ENCODE measurements at regions not wholly inside any gene's neighbourhood (a gene's known extent, or its start where the extent isn't known, plus 50 kb on each side); places are given as distances from the start of the nearest gene placed in this dataset.
A peak's percentile ranks its signal among the peaks of the same experiment; 100 is the strongest.

DNA sequence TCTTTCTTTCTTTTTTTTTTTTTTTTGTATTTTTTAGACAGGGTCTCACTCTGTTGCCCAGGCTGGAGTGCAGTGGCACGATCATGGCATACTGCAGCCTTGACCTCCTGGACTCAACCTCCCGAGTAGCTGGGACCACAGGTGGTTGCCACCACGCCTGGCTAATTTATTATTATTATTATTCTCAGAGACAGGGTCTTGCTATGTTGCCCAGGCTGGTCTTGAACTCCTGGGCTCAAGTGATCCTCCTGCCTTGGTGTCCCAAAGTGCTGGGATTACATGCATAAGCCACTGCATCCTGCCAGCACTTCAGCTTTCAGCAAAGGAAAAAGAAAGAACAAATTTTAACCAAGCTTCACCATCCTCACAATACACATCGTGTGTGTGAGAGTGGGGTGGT is 97.9 kb upstream of the SERBP1 start:
- no peaks in the 10 kb centered on the region for H3K36me3 ChIP-seq (ENCODE audit: control insufficient read depth, insufficient read depth, low read length)
- DNase-seq, result no peak
- no peak overlapping the region for H3K4me3 ChIP-seq (ENCODE audit: low read length)
- no peaks in the 10 kb centered on the region for H3K27me3 ChIP-seq (ENCODE audit: control insufficient read depth, insufficient read depth, low read length)
- no CpG with 5 or more reads among the region's 4 CpGs for WGBS (ENCODE audit: insufficient coverage, low lambda C conversion rate)
- H3K4me1 ChIP-seq (ENCODE audit: control insufficient read depth, insufficient read depth, low read length), result peaks cover 5% of the 10 kb centered on the region
- no peaks in the 10 kb centered on the region for H3K9me3 ChIP-seq (ENCODE audit: control insufficient read depth, low read depth, low read length)
- no peak overlapping the region for H3K27ac ChIP-seq (ENCODE audit: low read length)

DNA sequence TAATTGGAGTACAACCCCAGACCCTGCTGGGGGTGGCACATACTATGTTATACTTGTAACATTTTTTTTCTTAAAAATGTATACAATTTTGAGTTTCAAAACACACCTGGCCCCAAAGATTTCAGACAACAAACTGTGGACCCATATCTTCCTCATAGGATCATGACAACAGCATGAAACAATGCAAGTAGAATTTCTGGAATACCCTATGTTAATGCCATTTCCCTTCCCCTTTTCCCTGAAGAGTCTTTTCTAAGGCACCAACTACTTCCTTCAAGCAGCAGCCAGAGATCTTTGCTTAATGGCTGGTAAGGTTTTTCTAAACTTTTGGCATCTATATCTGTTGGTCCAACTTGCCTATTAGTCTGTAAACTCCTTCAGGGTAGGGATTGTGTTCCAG is 99.9 kb upstream of the SERBP1 start:
- no peak overlapping the region for H3K4me3 ChIP-seq (ENCODE audit: low read length)
- H3K36me3 ChIP-seq (ENCODE audit: control insufficient read depth, insufficient read depth, low read length), result no peaks in the 10 kb centered on the region
- peaks cover 16% of the 10 kb centered on the region for H3K4me1 ChIP-seq (ENCODE audit: control insufficient read depth, insufficient read depth, low read length)
- H3K27me3 ChIP-seq (ENCODE audit: control insufficient read depth, insufficient read depth, low read length), result no peaks in the 10 kb centered on the region
- H3K9me3 ChIP-seq (ENCODE audit: control insufficient read depth, low read depth, low read length), result no peaks in the 10 kb centered on the region
- DNase-seq, result no peak
- no peak overlapping the region for H3K27ac ChIP-seq (ENCODE audit: low read length)

DNA sequence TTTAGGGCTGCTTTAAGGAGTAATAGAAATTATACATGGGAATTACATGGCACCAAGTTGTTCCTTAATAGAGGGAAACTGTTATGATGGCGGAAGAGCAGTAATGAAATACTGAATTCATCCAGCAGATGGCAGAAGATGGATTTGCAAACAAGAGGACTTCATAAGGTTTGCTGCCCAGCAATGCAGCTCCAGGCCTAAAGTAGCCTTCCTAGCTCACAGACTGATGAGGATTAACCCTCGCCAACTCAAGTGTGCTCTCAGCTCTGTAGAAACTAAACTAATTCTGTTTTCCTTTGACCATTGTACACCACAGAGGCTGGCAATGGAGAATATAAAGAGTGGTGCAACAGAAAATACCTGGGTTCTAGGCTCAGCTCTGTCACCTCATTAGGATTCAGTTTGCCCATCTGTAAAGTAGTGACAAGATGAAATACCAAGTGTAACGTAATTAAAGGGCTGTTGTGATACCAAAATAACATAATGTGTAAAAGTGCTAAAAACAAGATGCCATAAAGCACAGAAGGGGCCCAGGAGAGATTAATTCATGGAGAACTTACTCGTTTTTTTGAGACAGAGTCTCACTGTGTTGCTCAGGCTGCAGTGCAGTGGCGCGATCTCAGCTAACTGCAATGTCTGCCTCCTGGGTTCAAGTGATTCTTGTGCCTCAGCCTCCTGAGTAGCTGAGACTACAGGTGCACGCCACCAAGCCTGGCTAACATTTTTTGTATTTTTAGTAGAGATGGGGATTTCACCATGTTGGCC is 102.4 kb upstream of the SERBP1 start:
- Histone ChIP-seq H3K27me3 (ENCODE audit: control insufficient read depth, insufficient read depth, low read length) (no peaks in the 10 kb centered on the region), H3K4me3 (ENCODE audit: low read length) (no peak overlapping the region), H3K27ac (ENCODE audit: low read length) (no peak overlapping the region), H3K9me3 (ENCODE audit: control insufficient read depth, low read depth, low read length) (no peaks in the 10 kb centered on the region), H3K36me3 (ENCODE audit: control insufficient read depth, insufficient read depth, low read length) (no peaks in the 10 kb centered on the region), H3K4me1 (ENCODE audit: control insufficient read depth, insufficient read depth, low read length) (peaks cover 19% of the 10 kb centered on the region)
- peak; percentile 77 to 78 for DNase-seq
- WGBS (ENCODE audit: insufficient coverage, low lambda C conversion rate), result no CpG with 5 or more reads among the region's 7 CpGs

DNA sequence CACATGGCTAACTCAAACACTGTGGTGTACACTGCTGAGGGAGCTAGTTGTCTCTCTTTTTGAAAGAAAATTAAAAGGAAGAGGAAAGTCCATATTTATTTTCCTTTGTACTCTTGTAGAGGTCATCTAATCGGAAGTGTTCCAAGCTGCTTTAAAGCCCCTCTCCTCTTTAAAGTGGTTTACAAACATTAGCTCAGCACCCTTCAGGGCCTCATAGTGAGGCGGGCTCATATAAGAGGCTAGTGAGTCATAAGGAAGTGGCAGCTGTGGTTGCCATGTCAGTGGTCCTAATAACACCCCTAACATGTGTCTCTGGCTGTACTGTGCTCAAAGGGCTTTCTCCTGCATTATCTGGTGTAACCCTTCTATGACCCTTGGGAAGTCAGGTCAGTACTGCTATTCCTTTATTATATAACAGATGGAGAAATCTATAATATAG is 104.4 kb upstream of the SERBP1 start:
- H3K27me3 ChIP-seq (ENCODE audit: control insufficient read depth, insufficient read depth, low read length), result no peaks in the 10 kb centered on the region
- peak; percentile 80 to 91 for DNase-seq
- no peak overlapping the region for H3K4me3 ChIP-seq (ENCODE audit: low read length)
- H3K36me3 ChIP-seq (ENCODE audit: control insufficient read depth, insufficient read depth, low read length), result no peaks in the 10 kb centered on the region
- peak overlapping the region; percentile 67 for H3K27ac ChIP-seq (ENCODE audit: low read length)
- H3K9me3 ChIP-seq (ENCODE audit: control insufficient read depth, low read depth, low read length), result no peaks in the 10 kb centered on the region
- peaks cover 24% of the 10 kb centered on the region for H3K4me1 ChIP-seq (ENCODE audit: control insufficient read depth, insufficient read depth, low read length)
- WGBS (ENCODE audit: insufficient coverage, low lambda C conversion rate), result no CpG with 5 or more reads among the region's 2 CpGs

DNA sequence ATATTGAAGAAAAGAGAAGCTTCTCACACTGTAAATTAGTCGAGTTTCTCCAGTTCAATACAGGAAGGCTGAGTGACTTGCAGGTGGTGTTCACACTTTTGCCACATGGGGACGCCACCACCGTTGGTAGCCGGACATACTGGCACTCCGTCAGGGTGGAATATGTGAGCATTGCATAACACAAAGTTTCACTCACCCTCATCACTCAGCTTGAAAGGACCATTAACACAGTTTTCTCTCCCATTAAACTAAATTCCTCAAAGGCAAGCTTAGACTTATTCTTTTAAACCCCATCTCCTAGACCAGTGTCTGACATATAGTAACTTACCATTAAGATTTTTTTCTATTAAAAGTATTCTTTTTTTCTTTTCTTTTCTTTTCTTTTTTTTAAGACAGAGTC is 105.3 kb upstream of the SERBP1 start:
- no peaks in the 10 kb centered on the region for H3K36me3 ChIP-seq (ENCODE audit: control insufficient read depth, insufficient read depth, low read length)
- no peaks in the 10 kb centered on the region for H3K27me3 ChIP-seq (ENCODE audit: control insufficient read depth, insufficient read depth, low read length)
- no peaks in the 10 kb centered on the region for H3K9me3 ChIP-seq (ENCODE audit: control insufficient read depth, low read depth, low read length)
- no CpG with 5 or more reads among the region's 5 CpGs for WGBS (ENCODE audit: insufficient coverage, low lambda C conversion rate)
- peaks cover 33% of the 10 kb centered on the region for H3K4me1 ChIP-seq (ENCODE audit: control insufficient read depth, insufficient read depth, low read length)
- peak; percentile 82 to 87 for DNase-seq
- peak overlapping the region; percentile 67 for H3K27ac ChIP-seq (ENCODE audit: low read length)
- H3K4me3 ChIP-seq (ENCODE audit: low read length), result no peak overlapping the region

DNA sequence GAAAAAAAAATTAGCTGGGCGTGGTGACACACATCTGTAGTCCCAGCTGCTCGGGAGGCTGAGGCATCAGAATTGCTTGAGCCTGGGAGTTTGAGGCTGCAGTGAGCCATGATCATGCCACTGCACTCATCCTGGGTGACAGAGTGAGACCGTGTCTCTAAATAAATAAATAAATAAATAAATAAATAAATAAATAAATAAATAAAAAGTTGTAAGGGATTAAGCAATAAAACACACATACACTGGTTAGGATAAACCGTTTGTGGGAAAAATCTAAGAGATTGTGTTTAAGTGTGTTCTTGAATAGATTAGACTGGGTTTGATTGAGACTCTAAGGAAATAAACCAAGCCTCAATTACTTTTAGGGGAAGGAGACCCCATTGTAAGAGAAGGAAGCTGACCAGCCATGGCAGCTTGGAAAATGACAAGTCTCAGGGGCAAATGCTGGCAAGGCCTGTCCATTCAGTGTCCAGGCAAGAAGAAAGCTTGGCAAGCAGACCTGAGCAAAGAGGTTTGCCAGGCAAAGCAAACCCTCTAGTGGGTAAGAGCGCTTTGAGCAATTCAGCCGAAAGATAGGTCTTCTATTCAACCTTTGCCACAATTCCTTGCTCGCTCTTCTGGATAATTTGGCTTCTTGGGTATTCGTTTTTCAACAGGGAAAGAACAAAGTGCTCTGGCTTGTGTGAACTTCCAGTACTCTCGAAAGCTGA is 106.9 kb upstream of the SERBP1 start:
- DNase-seq, result no peak
- peaks cover 38% of the 10 kb centered on the region for H3K4me1 ChIP-seq (ENCODE audit: control insufficient read depth, insufficient read depth, low read length)
- no peak overlapping the region for H3K4me3 ChIP-seq (ENCODE audit: low read length)
- H3K27me3 ChIP-seq (ENCODE audit: control insufficient read depth, insufficient read depth, low read length), result no peaks in the 10 kb centered on the region
- H3K9me3 ChIP-seq (ENCODE audit: control insufficient read depth, low read depth, low read length), result no peaks in the 10 kb centered on the region
- no peak overlapping the region for H3K27ac ChIP-seq (ENCODE audit: low read length)
- 92% methylated on average over 6 of the region's 9 CpGs for WGBS (ENCODE audit: insufficient coverage, low lambda C conversion rate)
- no peaks in the 10 kb centered on the region for H3K36me3 ChIP-seq (ENCODE audit: control insufficient read depth, insufficient read depth, low read length)

DNA sequence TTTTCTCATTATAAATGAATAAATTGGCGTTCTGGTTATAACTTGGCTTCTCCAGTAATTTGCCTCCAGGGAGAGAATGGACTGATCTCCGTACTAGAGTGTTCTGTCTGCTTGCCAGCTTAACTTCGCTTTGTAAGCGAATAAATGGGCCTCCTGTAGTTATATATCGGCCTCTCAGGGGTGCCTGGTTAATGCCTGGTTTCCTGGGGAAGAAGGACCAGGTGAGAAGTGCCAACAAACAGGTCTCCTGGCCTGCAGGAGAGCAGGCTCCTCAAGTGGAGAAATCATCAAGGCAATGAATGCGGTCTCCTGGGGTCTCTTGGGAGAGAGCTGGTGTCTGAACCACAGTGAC is 107.4 kb upstream of the SERBP1 start:
- Histone ChIP-seq H3K36me3 (ENCODE audit: control insufficient read depth, insufficient read depth, low read length) (no peaks in the 10 kb centered on the region), H3K27me3 (ENCODE audit: control insufficient read depth, insufficient read depth, low read length) (no peaks in the 10 kb centered on the region), H3K4me1 (ENCODE audit: control insufficient read depth, insufficient read depth, low read length) (peaks cover 38% of the 10 kb centered on the region), H3K27ac (ENCODE audit: low read length) (no peak overlapping the region), H3K4me3 (ENCODE audit: low read length) (no peak overlapping the region), H3K9me3 (ENCODE audit: control insufficient read depth, low read depth, low read length) (no peaks in the 10 kb centered on the region)
- DNase-seq, result no peak
- no CpG with 5 or more reads among the region's 6 CpGs for WGBS (ENCODE audit: insufficient coverage, low lambda C conversion rate)

DNA sequence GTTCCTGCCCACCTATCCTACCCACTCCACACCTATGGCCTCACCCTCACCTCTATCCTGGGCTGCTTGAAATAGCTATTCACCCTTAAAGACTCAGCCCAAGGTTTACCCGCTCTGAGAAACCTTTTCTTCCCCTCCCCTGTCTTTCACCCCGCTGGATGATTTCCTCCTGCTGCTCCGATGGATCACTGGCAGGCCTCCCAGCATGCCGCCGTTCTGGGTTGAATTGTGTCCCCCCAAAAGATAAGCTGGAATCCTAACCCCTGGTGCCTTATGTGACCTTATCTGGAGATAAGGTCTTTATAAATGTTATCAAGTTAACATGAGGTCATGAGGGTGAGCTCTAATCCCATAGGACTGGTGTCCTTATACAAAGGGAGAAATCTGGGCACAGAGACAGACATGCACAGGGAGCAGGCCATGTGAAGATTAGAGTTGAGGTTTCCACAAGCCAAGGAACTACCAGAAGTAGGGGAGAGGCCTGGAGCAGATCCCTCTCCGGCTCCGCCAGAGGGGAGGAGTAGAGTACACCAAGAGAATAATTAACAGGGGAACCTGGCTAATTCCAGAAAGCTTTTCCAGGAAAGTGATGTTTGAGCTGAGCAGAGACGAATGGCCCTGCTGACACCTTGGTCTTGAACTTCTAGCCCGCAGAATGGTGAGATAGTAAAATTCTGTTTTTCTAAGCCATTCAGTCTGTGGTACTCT is 110.0 kb upstream of the SERBP1 start:
- no CpG with 5 or more reads among the region's 9 CpGs for WGBS (ENCODE audit: insufficient coverage, low lambda C conversion rate)
- peak in 1 of 2 donors; percentile 73 for DNase-seq
- Histone ChIP-seq H3K27me3 (ENCODE audit: control insufficient read depth, insufficient read depth, low read length) (no peaks in the 10 kb centered on the region), H3K4me3 (ENCODE audit: low read length) (no peak overlapping the region), H3K4me1 (ENCODE audit: control insufficient read depth, insufficient read depth, low read length) (peaks cover 21% of the 10 kb centered on the region), H3K9me3 (ENCODE audit: control insufficient read depth, low read depth, low read length) (no peaks in the 10 kb centered on the region), H3K27ac (ENCODE audit: low read length) (peak overlapping the region; percentile 34), H3K36me3 (ENCODE audit: control insufficient read depth, insufficient read depth, low read length) (no peaks in the 10 kb centered on the region)

DNA sequence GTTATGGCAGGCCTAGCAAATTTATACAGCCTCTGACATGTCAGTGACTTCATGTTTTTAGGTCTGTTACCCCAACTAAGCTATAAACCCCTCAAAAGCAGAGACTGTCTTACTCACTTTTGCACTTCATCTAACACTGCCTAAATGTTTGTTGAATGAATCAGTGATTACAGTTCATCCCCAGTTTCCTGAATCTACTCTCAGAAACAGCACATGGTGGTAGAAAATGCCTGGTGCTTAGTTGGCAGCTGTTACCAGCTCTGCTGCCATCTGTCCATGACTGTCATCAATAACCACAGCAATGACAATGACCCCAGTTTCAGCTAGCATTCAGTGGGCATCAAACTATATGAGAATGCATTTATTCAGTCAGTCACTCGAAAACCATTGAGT is 110.5 kb upstream of the SERBP1 start:
- H3K9me3 ChIP-seq (ENCODE audit: control insufficient read depth, low read depth, low read length), result no peaks in the 10 kb centered on the region
- peaks cover 20% of the 10 kb centered on the region for H3K4me1 ChIP-seq (ENCODE audit: control insufficient read depth, insufficient read depth, low read length)
- H3K4me3 ChIP-seq (ENCODE audit: low read length), result no peak overlapping the region
- H3K27me3 ChIP-seq (ENCODE audit: control insufficient read depth, insufficient read depth, low read length), result no peaks in the 10 kb centered on the region
- peak overlapping the region; percentile 34 for H3K27ac ChIP-seq (ENCODE audit: low read length)
- no peak for DNase-seq
- no peaks in the 10 kb centered on the region for H3K36me3 ChIP-seq (ENCODE audit: control insufficient read depth, insufficient read depth, low read length)
- WGBS (ENCODE audit: insufficient coverage, low lambda C conversion rate), result no CpG with 5 or more reads among the region's 1 CpG

DNA sequence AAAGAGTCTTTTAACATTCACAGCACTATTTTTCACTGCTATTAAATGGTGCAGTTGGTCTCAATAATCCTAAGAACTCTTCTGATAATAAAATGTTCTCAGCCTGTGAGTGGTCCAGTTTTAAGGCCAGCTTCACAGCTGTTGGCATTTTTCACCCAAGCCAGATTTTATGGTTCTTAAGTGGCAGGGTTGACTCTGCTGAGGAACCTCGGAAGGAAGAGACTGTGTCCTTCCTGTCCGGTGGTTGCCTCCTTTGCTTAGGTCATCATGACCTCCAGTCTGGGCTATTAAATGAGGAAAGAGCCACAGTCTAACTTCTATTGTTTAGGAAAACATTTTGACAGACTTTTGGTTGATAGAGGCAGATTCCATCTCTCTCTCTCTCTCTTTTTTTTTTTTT is 112.5 kb upstream of the SERBP1 start:
- Histone ChIP-seq H3K4me1 (ENCODE audit: control insufficient read depth, insufficient read depth, low read length) (peaks cover 18% of the 10 kb centered on the region), H3K27ac (ENCODE audit: low read length) (no peak overlapping the region), H3K27me3 (ENCODE audit: control insufficient read depth, insufficient read depth, low read length) (no peaks in the 10 kb centered on the region), H3K9me3 (ENCODE audit: control insufficient read depth, low read depth, low read length) (no peaks in the 10 kb centered on the region), H3K36me3 (ENCODE audit: control insufficient read depth, insufficient read depth, low read length) (no peaks in the 10 kb centered on the region), H3K4me3 (ENCODE audit: low read length) (no peak overlapping the region)
- DNase-seq, result no peak
- WGBS (ENCODE audit: insufficient coverage, low lambda C conversion rate), result no CpG with 5 or more reads among the region's 2 CpGs
